ENCODE measurements at regions not wholly inside any gene's neighbourhood (a gene's known extent, or its start where the extent isn't known, plus 50 kb on each side); places are given as distances from the start of the nearest gene placed in this dataset.

DNA sequence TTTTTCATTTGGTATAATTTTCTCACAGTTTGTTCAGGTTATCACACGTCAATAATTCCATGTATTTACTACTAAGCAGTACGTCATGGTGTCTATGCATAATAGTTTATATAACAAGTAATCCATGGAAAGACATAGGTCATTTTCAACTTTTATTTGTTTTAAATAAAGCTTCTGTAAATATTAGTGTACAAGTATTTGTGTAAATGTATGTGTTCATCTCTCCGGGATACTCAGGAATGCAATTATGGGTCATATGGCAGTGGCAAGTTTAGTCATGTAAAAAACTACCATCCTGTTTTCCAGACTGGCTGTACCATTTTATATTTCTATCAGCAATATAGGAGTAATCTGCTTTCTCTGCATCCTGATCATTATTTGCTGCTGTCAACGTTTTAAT is 231.1 kb upstream of the ZNF804A start:
- TF ChIP-seq GABPA (tag; conservative IDR thresholded peaks at IDR 0.05; ENCODE audit: low read depth) (no peak), FOXM1 (IDR thresholded peaks at IDR 0.05; ENCODE audit: low read depth) (no peak), FOXM1 (CRISPR knock-in tag; IDR thresholded peaks at IDR 0.05; ENCODE audit: low read depth) (no peak), ZNF224 (CRISPR knock-in tag; IDR thresholded peaks at IDR 0.05) (no peak), EP300 (IDR thresholded peaks at IDR 0.05; ENCODE audit: low read length) (no peak), KLF1 (tag; IDR thresholded peaks at IDR 0.05) (no peak), L3MBTL2 (IDR thresholded peaks at IDR 0.05) (no peak), SMAD4 (CRISPR knock-in tag; conservative IDR thresholded peaks at IDR 0.05) (no peak), BCL6 (CRISPR knock-in tag; IDR thresholded peaks at IDR 0.05) (no peak), TEAD4 (IDR thresholded peaks at IDR 0.05; ENCODE audit: low read length) (no peak), TEAD4 (CRISPR knock-in tag; IDR thresholded peaks at IDR 0.05; ENCODE audit: borderline replicate concordance) (no peak), ZFP30 (CRISPR knock-in tag; IDR thresholded peaks at IDR 0.05; ENCODE audit: borderline replicate concordance) (no peak)
- TF ChIP-seq, protein P1, sequence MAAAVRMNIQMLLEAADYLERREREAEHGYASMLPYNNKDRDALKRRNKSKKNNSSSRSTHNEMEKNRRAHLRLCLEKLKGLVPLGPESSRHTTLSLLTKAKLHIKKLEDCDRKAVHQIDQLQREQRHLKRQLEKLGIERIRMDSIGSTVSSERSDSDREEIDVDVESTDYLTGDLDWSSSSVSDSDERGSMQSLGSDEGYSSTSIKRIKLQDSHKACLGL (CRISPR knock-in tag; IDR thresholded peaks at IDR 0.05; ENCODE audit: borderline replicate concordance, poor library complexity, severe bottlenecking): no peak
- TF ChIP-seq, protein P2, sequence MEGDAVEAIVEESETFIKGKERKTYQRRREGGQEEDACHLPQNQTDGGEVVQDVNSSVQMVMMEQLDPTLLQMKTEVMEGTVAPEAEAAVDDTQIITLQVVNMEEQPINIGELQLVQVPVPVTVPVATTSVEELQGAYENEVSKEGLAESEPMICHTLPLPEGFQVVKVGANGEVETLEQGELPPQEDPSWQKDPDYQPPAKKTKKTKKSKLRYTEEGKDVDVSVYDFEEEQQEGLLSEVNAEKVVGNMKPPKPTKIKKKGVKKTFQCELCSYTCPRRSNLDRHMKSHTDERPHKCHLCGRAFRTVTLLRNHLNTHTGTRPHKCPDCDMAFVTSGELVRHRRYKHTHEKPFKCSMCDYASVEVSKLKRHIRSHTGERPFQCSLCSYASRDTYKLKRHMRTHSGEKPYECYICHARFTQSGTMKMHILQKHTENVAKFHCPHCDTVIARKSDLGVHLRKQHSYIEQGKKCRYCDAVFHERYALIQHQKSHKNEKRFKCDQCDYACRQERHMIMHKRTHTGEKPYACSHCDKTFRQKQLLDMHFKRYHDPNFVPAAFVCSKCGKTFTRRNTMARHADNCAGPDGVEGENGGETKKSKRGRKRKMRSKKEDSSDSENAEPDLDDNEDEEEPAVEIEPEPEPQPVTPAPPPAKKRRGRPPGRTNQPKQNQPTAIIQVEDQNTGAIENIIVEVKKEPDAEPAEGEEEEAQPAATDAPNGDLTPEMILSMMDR (IDR thresholded peaks at IDR 0.05 in 2 of 3, conservative IDR thresholded peaks at IDR 0.05 in 1 of 3; ENCODE audit: insufficient read depth in 2 of 3, low read depth in 1 of 3, low read length in 3 of 3): no peak
